WI38 (cell line): ENCODE measurements at regions not wholly inside any gene's neighbourhood (a gene's known extent, or its start where the extent isn't known, plus 50 kb on each side); places are given as distances from the start of the nearest gene placed in this dataset.

Source experiments
- H3K4me3 ChIP-seq: 2 replicates; pipeline ENCODE4 v1.5.1; 2011; ENCODE audit warnings: low read depth, mild to moderate bottlenecking, control low read depth, low read length
- TF ChIP-seq, protein P1 (sequence below): IDR thresholded peaks from 2 replicates; pipeline ENCODE4 v1.5.1; 2012; ENCODE audit warnings: low read depth, mild to moderate bottlenecking, control low read depth, low read length

- TF ChIP-seq, protein P1, sequence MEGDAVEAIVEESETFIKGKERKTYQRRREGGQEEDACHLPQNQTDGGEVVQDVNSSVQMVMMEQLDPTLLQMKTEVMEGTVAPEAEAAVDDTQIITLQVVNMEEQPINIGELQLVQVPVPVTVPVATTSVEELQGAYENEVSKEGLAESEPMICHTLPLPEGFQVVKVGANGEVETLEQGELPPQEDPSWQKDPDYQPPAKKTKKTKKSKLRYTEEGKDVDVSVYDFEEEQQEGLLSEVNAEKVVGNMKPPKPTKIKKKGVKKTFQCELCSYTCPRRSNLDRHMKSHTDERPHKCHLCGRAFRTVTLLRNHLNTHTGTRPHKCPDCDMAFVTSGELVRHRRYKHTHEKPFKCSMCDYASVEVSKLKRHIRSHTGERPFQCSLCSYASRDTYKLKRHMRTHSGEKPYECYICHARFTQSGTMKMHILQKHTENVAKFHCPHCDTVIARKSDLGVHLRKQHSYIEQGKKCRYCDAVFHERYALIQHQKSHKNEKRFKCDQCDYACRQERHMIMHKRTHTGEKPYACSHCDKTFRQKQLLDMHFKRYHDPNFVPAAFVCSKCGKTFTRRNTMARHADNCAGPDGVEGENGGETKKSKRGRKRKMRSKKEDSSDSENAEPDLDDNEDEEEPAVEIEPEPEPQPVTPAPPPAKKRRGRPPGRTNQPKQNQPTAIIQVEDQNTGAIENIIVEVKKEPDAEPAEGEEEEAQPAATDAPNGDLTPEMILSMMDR, result no peak
- H3K4me3 ChIP-seq, result no peak overlapping the region
Measured at GRCh38 chr6:130758813-130759212, 68.4 kb upstream of the SMLR1 start.

GRCh38 chr6:130760006-130760405 lies 67.2 kb upstream of the SMLR1 start:
- H3K4me3 ChIP-seq, result no peak overlapping the region
- TF ChIP-seq, protein P1, result peak; percentile 86

DNA sequence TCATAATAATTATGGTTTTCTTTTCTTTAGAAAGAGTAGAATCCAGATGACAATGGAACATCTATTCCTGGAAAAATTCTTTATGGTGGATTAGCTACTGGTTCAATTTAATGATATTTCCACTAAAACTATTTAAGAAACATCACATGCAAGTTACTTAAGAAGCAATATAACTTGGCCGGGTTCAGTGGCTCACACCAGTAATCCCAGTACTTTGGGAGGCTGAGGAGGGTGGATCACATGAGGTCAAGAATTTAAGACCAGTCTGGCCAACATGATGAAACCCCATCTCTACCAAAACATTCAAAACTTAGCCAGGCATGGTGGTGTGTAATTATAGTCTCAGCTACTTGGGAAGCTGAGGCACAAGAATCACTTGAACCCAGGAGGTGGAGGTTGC lies 65.9 kb upstream of the SMLR1 start:
- no peak overlapping the region for H3K4me3 ChIP-seq
- TF ChIP-seq, protein P1, result no peak

DNA sequence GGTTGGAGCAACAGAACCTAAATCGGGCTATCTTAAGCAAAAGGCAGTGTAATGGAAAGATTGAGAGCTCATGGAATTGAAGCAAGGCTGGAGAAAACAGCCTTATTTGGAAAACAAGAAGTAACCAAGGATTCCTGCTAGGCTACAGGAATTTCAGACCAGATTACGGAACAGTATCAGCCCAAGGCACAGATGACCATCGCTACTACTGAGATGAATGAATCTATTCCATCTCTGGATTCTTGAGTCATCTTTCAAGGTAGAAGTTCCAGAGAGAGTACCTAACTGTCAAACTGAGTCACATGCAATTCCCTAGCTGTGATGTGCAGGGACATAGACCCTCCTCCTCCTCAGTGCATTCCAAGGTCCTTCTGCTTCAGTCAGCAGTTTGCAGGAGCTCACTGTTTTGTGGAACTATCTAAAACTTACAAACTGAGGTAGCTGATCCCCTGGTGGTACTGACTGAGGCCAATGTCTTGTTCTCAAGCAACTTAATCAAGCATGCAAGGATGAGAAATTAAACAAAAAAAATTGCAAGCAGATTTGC lies 62.0 kb upstream of the SMLR1 start:
- H3K4me3 ChIP-seq, result no peak overlapping the region
- TF ChIP-seq, protein P1, result no peak

GRCh38 chr6:130766239-130767144 lies 60.7 kb upstream of the SMLR1 start:
- no peak overlapping the region for H3K4me3 ChIP-seq
- TF ChIP-seq, protein P1, result no peak

- no peak overlapping the region for H3K4me3 ChIP-seq
- TF ChIP-seq, protein P1, result no peak
Measured at GRCh38 chr6:130769861-130770260, 57.3 kb upstream of the SMLR1 start.

DNA sequence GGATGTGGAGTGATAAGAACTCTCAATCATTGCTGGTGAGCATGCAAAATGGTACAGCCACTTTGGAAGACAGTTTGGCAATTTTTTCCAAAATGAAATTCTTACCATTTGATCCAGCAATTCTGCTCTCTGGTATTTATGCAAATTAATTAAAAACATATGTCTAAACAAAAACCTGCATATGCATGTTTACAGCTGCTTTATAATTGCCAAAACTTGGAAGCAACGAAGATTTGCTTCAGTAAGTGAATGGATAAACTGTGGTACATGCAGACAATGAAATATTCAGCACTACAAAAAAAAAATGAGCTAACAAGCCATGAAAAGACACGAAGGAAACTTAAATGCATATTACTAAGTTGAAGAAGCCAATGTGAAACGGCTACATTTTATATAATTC lies 55.5 kb upstream of the SMLR1 start:
- TF ChIP-seq, protein P1, result no peak
- no peak overlapping the region for H3K4me3 ChIP-seq
